ENCODE measurements at regions not wholly inside any gene's neighbourhood (a gene's known extent, or its start where the extent isn't known, plus 50 kb on each side); places are given as distances from the start of the nearest gene placed in this dataset.

DNA sequence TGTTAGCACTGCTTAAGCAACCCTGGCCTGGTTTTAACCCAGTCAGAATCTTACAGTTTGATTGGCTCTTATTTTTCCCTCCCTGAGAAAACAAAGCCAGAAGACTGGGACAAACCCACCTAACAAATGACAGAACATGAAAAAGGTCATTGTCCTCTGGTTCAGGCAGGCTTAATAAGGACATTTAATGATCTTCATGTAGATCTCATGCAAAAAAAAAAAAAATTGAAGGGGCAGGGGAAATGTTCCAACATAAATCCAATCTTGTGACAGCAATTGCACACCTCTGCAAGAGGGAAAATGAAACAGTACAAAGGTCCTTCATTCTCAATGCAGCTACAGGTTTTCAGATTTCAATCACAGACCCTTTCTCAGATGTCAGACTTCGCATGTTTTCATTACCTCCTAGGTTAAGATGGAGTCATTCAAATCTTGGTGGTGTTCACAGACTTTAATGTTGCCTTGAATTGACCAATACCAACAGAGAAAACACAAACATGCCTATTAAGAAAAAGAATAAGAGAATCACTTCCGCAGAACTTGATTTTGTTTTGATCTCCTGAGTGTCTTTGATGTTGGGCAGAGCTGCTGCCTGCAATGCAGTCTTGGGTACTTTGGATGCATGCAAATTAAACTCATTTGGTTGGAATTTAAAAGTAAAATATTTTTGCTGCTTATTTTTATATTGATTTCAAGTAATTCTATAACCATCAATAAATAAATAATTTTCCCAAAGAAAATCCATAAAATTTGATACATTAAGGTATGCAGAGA is 359.0 kb downstream of the BTG1 start:
- TF ChIP-seq, protein P1, sequence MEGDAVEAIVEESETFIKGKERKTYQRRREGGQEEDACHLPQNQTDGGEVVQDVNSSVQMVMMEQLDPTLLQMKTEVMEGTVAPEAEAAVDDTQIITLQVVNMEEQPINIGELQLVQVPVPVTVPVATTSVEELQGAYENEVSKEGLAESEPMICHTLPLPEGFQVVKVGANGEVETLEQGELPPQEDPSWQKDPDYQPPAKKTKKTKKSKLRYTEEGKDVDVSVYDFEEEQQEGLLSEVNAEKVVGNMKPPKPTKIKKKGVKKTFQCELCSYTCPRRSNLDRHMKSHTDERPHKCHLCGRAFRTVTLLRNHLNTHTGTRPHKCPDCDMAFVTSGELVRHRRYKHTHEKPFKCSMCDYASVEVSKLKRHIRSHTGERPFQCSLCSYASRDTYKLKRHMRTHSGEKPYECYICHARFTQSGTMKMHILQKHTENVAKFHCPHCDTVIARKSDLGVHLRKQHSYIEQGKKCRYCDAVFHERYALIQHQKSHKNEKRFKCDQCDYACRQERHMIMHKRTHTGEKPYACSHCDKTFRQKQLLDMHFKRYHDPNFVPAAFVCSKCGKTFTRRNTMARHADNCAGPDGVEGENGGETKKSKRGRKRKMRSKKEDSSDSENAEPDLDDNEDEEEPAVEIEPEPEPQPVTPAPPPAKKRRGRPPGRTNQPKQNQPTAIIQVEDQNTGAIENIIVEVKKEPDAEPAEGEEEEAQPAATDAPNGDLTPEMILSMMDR (conservative IDR thresholded peaks at IDR 0.05; ENCODE audit: low read depth, low read length), result no peak
- no peak for TF ChIP-seq EZH2 (IDR thresholded peaks at IDR 0.05; ENCODE audit: low read length, unreplicated experiment)
- TF ChIP-seq EZH2phosphoT487 (IDR thresholded peaks at IDR 0.05; ENCODE audit: borderline replicate concordance, low read length), result no peak

Measured in PC-3 (cell line).